HG03378 (cell line): ENCODE measurements at regions not wholly inside any gene's neighbourhood (a gene's known extent, or its start where the extent isn't known, plus 50 kb on each side); places are given as distances from the start of the nearest gene placed in this dataset.
A peak's percentile ranks its signal among the peaks of the same experiment; 100 is the strongest.

Source experiments
- ATAC-seq: cut with Tn5 transposase; IDR thresholded peaks from one replicate; pipeline ENCODE4 v1.9.1; 2021; ENCODE audit warnings: mild to moderate bottlenecking, moderate library complexity; ENCODE audit not compliant: unreplicated experiment

DNA sequence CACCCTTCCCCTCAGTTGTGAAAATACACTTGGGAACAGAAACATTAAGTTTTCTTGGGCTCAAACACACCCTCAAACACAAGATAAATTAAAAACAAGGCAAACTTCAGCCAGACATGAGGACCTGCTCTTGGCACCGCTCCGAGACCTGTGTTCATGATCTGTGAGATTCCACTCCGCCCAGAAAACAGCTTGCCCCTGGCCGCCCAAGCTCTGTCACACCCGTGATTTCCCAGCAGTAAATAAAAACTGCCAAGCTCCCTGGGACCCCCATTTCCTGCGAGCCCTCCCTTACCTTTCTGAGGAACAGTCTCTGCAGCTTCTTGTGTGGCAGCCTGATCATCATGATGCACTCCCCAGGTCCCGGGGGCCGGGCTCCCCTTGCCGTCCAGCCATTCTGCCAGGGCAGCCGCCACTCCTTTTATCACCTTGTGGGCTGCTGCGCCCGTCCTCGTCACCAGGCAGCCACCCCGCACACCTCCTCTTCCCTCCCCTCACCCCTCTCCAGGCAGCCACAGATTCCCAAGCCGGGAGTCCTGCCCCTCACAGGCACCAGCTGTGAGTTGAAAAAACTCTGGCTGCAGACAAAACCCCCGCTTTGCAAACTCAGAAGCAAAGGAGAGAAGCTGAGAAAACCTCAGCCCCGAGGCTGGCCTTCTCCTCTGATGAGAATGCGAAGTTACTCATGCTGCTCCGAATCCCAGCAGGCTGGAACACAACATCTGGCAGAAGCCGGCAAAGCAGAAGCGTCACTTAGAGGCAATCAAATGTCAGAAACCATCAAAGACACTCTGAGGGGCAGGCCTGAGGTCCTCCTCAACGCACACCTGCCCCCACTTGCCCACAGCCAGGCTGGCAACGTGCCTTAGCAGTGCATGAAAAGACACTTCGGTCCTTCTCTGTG is 130.4 kb upstream of the RPS6KA2 start:
- ATAC-seq: no peak

DNA sequence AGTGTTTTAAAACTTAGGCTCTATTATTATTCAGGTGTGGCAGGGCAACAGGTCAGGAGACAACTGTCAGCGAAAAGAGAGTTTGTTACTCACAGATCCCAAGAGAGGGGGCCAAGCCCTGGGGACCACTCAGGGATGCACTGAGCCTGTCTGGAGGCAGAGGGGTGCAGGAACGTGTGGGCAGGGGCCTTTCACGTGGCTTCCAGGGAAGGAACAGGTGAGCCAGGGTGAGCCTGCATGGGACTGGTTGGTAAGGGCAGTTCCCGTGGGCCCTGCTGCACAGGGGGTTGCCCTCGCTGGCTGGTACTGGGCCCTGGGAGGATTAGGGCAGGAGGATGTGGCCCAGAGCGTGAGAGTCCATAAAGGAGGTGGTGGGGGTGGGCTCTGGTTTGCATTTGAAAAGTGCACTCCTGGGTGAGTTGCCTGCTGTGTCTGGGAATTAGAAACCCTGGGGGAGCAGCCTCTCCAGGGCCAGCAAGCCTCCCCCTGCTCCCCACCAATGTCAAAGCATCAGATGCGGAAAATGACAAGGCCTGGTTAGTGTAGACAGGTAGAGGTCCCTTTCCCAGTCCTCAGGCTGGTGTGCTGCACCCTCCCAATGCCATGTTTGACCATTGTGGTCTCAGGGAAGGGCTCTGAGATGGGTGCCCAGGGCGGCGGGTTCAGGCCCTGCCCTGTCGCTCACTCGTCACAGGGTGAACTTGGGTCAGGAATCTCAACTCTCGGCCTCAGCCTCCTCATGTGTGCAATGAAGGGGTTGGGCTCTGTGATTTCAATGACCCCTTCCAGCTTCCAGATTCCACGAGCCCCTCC is 127.4 kb upstream of the RPS6KA2 start:
- ATAC-seq: no peak

DNA sequence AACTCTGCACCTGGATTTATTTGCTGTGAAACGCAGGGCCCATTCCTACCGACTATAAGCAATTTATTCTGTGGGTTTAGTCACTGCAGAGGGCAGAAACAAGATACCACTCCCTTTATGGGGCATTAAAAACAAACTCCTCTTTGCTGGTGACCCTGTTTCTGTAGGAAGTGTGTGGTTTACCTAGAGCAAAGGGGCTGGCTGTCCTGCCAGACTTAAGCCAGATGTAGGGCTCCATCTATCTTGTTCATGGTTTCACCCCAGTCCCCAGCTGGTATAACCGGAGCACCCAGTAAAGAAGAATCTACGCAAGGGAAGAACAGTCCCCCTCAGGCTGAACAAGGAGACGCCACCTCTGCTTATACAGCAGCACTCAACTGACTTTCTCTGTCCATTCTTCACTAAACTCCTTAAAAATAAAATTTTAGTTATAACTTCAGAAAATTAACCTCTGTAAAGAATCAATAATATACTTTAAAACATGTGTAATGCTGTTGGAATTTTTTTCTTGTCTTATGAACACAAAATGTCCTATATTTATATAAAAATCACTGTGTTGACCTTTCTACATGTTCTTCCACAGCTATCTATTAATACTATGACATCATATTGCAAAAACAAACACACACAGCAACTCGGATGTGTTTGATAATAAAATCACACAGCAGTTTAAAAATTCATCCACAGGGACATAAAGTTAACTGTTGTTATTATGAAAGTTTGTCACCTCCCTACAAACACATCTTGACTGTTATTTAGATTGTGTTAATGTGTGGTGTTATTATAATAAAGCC is 126.1 kb upstream of the RPS6KA2 start:
- ATAC-seq: no peak

DNA sequence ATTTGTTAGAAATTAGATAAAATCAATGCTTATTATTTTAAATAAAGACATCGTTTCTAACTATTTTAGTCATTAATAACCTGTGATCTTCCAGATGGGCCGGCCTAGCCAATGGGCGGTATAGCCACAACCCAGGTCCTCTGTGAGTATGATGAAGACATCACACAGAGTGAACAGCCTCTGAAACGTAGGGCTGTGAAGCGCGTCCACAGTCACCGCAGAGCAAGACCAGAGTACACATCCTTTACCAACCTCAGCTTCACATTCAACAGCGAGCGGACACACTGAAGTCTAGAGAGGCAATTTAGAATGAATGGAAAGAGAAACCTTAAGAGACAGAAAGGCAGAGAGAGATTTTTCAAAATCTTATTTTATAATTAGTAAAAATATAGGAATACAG is 125.0 kb upstream of the RPS6KA2 start:
- peak; percentile 93 for ATAC-seq

DNA sequence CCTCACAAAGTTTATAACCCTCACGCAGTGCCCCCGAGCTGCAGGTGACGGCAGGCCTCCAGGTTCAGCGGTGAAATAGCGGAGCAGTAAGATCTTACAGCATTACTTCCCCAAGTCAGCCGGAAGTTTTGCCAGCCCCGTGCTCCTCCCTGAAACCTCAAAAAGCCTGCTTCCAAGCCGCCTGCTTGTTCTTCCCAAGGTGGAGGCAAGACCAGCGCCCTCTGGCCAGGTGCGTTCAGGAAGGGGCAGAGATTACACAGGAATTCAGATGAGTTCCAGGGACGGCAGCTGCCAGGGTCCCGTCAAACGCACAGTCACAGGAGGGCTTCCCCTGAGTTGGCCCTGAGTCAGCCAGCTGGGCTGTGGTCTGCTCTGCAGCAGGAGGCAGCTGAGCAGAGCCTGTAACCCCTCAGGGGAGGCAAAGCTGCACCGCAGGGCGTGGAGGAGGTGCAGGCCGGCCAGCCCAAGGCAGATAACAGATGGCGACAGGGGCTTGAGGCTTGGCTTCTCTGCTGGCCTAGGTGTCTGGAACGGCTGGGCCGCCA is 124.1 kb upstream of the RPS6KA2 start:
- ATAC-seq: peak; percentile 69

DNA sequence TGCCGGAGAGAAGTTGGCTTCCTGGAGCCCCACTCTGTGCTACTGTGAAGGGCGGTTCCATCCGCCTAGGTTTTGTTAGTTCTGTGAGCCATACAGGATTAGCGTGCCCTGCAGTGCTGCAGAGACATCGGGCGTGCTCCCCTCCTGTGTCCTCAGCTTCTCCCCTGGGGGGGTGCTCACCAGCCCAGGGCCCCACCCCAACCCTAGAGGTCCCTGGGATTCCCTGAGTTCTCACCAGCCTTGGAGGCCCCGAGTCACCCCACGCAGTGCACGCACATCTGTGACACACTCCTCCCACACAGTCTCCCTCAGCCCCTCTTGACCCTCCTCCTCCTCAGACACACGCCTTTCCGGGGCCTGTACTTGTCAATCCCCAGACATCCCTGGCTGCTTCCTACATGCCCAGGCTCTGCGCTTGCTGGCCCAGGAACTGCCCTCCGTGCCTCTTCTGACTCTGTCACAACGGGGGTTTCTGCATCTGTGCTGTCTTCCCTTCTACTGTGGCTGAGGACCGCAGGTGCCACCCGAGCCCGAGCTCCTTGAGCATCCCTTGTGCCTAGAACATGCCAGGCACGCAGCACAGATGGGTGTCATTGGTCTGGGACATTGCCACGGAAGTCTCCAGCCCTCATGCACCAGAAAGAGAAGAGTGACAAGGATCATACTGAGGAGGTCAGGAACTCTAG is 123.2 kb upstream of the RPS6KA2 start:
- ATAC-seq: no peak

DNA sequence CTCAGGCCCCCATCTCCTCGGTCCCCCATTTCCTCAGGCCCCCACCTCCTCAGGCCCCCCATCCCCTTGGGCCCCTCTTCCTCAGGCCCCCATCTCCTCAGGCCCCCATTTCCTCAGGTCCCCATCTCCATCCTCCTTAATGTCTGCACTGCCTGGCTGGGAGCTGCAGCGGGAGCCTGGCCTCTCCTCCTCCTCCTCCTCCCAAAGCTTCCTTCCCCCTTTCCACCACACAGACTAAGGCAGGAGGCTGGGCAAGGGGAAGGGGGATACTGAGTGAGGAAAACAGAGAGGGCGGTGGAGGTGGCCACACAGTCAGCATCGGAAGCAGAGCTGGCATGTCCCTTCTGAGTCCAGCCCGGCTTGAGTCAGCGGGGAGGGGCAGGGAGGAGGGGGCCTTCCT is 122.6 kb upstream of the RPS6KA2 start:
- no peak for ATAC-seq

DNA sequence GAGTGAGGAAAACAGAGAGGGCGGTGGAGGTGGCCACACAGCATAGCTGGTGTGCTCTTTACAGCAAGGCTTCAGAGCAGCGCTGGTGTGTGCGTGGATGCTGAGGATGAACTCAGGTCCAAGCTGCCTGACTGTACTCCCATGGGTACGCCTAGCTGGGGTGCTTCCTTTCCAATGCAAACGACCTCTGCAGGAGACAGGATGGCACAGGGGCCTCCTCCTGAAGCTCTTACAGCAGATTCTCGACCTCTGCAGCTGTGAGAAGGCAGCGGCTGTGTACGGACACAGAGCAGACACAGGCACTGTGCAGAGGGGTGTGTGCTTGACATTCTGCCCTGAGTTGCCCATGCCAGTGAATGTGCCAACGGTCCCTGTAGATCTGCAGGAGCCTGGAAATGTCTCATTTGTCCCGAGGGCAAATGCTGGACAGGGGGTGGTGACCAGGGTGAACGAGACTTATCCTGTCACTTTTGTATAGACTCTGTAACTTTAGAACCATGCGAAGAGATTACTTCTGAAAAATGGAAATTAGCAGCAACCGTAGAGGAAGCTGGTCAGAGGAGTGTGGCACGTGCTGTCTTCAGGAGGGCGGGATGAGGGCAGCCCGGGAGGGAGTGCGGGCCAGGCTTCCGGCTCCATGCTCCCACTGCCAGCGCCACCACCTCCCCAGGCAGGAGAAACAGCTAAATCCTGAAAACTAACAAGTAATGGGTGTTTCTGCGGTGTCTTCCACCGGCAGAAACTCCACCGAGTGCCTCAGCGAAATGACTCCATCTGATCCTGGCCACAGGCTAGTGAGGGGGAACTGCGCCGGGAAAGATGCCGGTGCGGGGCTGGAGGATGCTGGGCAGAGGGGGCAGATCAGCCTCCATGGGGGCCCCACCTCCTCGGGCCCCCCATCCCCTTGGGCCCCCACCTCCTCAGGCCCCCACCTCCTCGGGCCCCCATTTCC is 120.9 kb upstream of the RPS6KA2 start:
- no peak for ATAC-seq

DNA sequence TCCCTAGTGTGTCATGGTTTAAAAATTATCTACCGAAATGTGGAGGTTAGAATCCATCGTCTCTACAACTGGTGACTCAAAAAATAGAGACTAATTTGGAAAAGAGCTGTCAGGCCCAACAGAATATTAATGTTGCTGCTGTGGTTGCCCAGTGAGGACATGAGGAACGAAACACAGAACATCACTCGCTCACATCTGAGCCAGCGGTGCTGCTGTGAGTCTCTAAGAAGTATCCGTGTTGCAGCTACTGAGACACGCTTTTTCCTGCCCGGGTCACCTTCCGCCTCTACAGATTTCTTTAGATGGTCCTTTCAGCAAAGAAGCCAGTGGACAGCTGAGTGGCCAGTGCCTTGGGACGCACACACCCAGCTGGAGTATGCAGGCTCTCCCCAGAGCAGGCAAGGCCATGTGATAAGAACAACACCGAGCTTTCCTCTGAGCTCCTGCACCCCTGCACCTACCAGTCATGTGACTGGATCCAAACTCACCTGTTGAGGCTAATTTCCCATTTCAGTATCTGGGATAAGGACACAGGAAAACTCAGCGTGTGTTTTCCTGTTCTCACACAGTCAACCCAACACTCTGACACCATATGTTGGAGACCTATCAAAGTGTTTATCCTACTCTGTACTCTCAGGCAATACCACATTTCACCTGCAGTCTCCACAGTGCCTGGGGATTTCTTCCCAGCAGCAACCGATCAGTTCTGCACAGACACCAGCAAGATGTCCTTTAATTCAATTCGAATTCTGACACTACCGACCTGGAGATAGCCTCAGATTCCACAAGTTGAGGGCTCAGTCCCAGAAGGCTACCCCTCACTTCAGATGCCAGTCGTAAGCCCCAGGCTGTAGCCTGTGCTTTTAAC is 119.0 kb upstream of the RPS6KA2 start:
- ATAC-seq: no peak

DNA sequence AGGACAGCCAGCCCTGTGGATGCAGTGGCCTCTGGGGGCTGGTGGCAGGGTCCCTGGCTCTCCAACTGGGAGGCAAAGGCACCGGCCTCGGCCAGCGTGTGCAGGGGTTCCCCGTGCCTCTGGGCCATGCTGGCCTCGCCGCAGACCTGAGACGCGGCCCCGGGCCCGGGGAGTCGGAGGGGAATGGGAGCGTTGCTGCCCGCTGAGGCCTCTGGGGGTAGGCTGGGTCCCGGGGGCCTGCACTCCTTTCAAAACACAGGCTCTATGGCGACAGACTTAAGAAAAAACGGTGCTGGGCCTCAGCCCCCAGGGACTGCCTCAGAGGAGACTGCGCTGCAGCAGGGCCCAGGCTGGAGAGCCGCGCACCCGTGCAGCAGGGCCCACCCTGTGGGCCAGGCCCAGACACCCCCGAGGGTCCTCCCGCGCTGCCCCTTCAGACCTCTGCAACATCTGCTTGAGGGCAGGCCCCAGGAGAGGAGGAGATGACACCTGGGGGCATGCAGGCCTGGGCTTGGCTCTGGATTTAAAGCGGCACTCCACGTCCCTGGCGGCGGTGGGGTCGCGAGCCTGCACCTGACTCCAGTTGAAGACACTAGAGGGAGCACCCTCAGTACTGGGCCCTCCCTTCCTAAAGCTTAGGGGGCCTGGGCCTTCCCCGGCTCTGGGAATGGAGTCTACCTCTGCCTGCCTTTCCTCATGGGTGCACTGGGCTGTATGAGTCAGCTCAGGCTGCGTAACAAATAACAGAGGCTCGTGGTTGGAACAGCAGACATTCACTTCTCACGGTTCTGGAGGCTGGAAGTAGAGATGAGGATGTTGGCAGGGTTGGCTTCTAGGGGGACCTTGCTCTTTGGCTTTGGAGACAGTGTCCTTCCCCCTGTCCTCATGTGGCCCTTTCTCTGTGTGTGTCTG is 117.4 kb upstream of the RPS6KA2 start:
- no peak for ATAC-seq

DNA sequence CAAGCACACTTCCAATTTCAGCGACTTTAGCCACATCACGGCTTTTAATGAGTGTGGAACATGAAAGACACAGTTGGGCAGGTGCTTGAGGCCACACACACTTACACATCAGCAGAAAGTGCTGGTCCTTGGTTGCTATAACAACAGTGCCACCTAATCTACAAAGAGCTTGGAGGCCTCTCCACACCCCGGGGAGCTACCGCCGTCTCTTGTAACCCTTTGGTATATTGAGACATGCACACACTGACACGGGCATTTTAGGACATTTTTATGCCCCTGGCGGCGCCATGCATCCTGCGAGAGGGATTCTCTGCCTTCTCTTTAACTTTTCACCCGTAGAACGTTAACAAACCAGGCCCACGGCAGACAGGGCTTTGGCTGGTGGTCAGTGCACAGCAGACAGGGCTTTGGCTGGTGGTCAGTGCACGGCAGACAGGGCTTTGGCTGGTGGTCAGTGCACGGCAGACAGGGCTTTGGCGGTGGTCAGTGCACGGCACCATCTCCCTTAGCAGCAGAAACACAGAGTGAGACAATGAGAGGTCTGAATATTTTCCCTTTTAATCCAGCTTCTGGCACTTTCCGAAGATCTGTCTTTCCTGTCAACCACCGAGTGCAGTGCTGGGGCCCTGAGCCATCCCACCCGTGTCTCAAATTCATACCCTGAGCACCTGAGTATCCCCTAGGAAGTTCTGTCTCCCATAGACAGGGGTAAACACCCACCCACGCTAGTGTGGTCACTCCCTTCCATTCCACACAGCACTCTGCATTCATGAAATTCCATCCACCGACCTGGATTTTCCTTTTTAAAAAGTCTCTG is 116.6 kb upstream of the RPS6KA2 start:
- no peak for ATAC-seq

DNA sequence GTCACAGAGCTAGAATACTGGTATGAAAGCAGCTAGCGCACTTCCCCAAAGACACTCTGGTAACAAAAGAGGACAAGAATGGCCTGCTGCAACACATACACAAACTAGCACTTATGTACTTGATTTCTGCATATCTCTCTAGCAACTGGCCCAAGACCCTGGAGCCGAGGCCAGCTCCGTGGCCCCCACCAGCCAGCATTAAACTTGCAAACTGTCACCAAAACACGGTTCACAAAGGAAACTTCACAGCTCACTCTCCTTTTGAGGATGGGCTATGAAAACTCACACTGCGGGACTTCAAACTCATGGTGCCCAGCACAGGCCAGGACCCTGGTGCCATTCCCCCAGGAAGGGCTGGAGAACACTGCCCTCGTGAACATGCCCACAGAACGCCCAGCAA is 115.9 kb upstream of the RPS6KA2 start:
- no peak for ATAC-seq

DNA sequence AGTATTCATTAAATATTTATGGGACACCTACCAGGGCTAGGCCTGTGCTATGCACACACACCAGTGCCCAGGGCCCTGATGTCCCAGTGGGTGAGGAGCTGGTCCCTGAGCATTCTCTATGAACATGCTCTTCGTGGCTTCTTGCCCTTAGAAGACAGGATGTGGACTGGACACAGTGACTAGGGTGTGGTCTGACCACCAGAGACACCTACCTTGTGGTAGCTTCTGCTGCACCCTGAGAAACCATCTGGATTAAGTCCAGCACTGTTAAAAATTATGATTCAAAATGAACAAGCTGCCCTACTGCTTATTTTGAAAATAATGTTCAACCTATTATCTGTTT is 112.9 kb upstream of the RPS6KA2 start:
- no peak for ATAC-seq

DNA sequence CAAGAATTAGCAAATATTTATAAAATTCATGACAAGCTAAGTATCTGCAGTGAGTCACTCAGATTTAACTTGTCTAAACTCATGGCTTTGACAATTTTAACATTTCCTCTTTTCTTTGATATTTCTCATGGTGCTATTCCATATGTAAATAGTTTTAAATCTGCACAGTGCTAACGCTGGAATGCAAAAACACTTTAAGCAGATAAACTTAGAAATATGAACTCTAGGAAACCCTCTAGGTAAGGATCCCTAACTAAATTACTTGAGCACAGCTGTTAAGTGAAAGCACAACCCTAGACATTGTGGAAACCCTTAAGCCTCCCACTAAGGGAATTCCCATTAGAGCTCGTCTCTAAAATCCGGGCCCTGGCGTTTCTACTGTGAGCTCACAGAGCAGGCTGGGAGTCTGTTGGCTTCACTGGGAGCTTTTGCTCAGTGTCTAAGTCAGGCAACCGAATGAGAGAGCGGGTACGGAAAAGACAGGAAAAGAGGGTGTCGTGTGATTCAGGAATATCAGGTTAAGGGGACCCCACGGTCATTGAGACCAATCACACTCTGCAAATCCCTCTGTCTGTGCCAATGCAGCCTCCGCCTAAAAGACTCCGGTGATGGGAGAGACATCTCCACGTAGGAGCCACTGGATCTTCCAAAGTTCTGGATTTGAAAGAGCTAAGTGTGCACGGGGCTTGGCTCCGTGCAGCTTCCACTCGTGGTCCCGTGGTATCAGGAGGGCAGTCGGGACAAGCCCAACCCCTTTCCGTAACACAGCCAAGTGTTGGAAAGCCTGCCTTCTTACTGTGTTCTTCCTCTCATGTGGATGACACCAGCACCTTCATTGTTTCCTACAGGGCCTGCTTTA is 112.3 kb upstream of the RPS6KA2 start:
- no peak for ATAC-seq

DNA sequence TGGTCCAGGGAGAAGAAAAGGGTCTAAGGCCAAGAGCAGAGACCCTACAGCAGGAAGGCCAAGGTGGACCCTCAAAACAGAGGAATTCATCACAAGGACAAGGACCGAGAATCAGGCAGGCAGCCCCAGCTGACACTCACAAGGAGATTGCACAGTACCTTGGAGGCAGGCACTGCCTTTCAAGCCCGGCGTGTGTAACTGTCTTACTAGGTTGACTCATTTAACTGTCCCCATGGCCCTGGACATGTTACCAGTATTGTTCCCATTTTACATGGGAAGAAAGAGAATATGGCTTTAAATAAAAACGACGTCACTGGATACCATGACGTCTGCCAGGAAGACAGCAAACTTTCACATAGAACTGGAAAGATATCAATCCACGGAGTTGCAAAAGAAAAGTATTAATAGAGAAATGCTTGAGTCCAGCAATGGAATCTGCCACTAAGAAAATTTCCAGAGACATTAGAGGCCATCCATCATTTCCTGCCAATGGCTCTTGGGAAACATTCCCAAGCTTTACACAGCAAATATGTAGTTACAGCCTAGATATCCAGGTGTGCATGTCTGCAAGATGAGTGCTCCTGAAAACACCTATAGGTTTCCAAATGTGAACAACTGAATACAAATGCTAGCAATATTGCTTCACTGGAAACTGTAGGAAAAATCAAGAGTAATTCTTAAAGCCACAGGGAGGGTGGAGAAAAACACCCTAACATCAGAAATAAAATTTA is 111.5 kb upstream of the RPS6KA2 start:
- no peak for ATAC-seq
